ENCODE measurements at regions not wholly inside any gene's neighbourhood (a gene's known extent, or its start where the extent isn't known, plus 50 kb on each side); places are given as distances from the start of the nearest gene placed in this dataset.

GRCh38 chr2:204380141-204380881, 165.0 kb upstream of the PARD3B start:
- no peaks in the 10 kb centered on the region for H3K36me3 Mint-ChIP-seq (ENCODE audit: low read depth, unreplicated experiment)
- H3K4me1 Mint-ChIP-seq (ENCODE audit: unreplicated experiment) = no peaks in the 10 kb centered on the region
- no peak overlapping the region for H3K27ac Mint-ChIP-seq (ENCODE audit: unreplicated experiment)
- H3K9me3 Mint-ChIP-seq (ENCODE audit: unreplicated experiment) = no peaks in the 10 kb centered on the region
- no peak for DNase-seq (ENCODE audit: low spot score)
- H3K27me3 Mint-ChIP-seq (ENCODE audit: unreplicated experiment) = no peaks in the 10 kb centered on the region
- no peak overlapping the region for H3K4me3 Mint-ChIP-seq (ENCODE audit: unreplicated experiment)
- no peak for TF ChIP-seq CTCF (IDR thresholded peaks at IDR 0.05; ENCODE audit: unreplicated experiment)

GRCh38 chr2:204386668-204387067, 158.6 kb upstream of the PARD3B start:
- Mint-ChIP-seq H3K4me1 (ENCODE audit: unreplicated experiment) (peaks cover 3% of the 10 kb centered on the region), H3K9me3 (ENCODE audit: unreplicated experiment) (no peaks in the 10 kb centered on the region), H3K27me3 (ENCODE audit: unreplicated experiment) (no peaks in the 10 kb centered on the region), H3K27ac (ENCODE audit: unreplicated experiment) (no peak overlapping the region), H3K4me3 (ENCODE audit: unreplicated experiment) (no peak overlapping the region), H3K36me3 (ENCODE audit: low read depth, unreplicated experiment) (no peaks in the 10 kb centered on the region)
- no peak for DNase-seq (ENCODE audit: low spot score)
- TF ChIP-seq CTCF (IDR thresholded peaks at IDR 0.05; ENCODE audit: unreplicated experiment) = no peak

- TF ChIP-seq CTCF (IDR thresholded peaks at IDR 0.05; ENCODE audit: unreplicated experiment) = no peak
Observed at GRCh38 chr2:204389120-204389519, 156.2 kb upstream of the PARD3B start.

GRCh38 chr2:204389856-204390255, 155.4 kb upstream of the PARD3B start:
- no peak overlapping the region for H3K27ac Mint-ChIP-seq (ENCODE audit: unreplicated experiment)
- H3K9me3 Mint-ChIP-seq (ENCODE audit: unreplicated experiment) = no peaks in the 10 kb centered on the region
- no peak for TF ChIP-seq CTCF (IDR thresholded peaks at IDR 0.05; ENCODE audit: unreplicated experiment)
- peaks cover 10% of the 10 kb centered on the region for H3K4me1 Mint-ChIP-seq (ENCODE audit: unreplicated experiment)
- DNase-seq (ENCODE audit: low spot score) = no peak
- H3K27me3 Mint-ChIP-seq (ENCODE audit: unreplicated experiment) = no peaks in the 10 kb centered on the region
- no peak overlapping the region for H3K4me3 Mint-ChIP-seq (ENCODE audit: unreplicated experiment)
- no peaks in the 10 kb centered on the region for H3K36me3 Mint-ChIP-seq (ENCODE audit: low read depth, unreplicated experiment)

More at GRCh38 chr2:204389120-204389519, 156.2 kb upstream of the PARD3B start:
- Mint-ChIP-seq H3K4me3 (ENCODE audit: unreplicated experiment) (no peak overlapping the region), H3K36me3 (ENCODE audit: low read depth, unreplicated experiment) (no peaks in the 10 kb centered on the region), H3K4me1 (ENCODE audit: unreplicated experiment) (peaks cover 3% of the 10 kb centered on the region), H3K9me3 (ENCODE audit: unreplicated experiment) (no peaks in the 10 kb centered on the region), H3K27ac (ENCODE audit: unreplicated experiment) (no peak overlapping the region), H3K27me3 (ENCODE audit: unreplicated experiment) (no peaks in the 10 kb centered on the region)
- DNase-seq (ENCODE audit: low spot score) = no peak

- H3K27me3 Mint-ChIP-seq (ENCODE audit: unreplicated experiment) = no peaks in the 10 kb centered on the region
- H3K27ac Mint-ChIP-seq (ENCODE audit: unreplicated experiment) = no peak overlapping the region
- no peaks in the 10 kb centered on the region for H3K9me3 Mint-ChIP-seq (ENCODE audit: unreplicated experiment)
- no peak for TF ChIP-seq CTCF (IDR thresholded peaks at IDR 0.05; ENCODE audit: unreplicated experiment)
- DNase-seq (ENCODE audit: low spot score) = no peak
- H3K4me3 Mint-ChIP-seq (ENCODE audit: unreplicated experiment) = no peak overlapping the region
- H3K36me3 Mint-ChIP-seq (ENCODE audit: low read depth, unreplicated experiment) = no peaks in the 10 kb centered on the region
- peaks cover 7% of the 10 kb centered on the region for H3K4me1 Mint-ChIP-seq (ENCODE audit: unreplicated experiment)
Observed at GRCh38 chr2:204395539-204395938, 149.7 kb upstream of the PARD3B start.
